HepG2 (cell line): ENCODE measurements at regions not wholly inside any gene's neighbourhood (a gene's known extent, or its start where the extent isn't known, plus 50 kb on each side); places are given as distances from the start of the nearest gene placed in this dataset.

Source experiments
- ATAC-seq: fragments of 200-7000 bp; cut with Tn5 transposase; 3 replicates; pipeline ENCODE4 v1.9.1; 2020; ENCODE audit warnings: mild to moderate bottlenecking, moderate library complexity
- BruUV-seq: library from RNA; stranded (reverse); fragments of 400-500 nt; replicated peaks from 2 replicates; lab custom pipeline; 2021; lab: Mats Ljungman, UMichigan
- CTCF ChIA-PET: fragments of 300-600 bp; formaldehyde crosslinking; extraction: SDS; loops from one replicate; lab custom pipeline; 2021; ENCODE audit warnings: low total read pairs, inconsistent platforms, low intra/inter-chr PET ratio; lab: Yijun Ruan, JAX
- POLR2A ChIA-PET: fragments of 350-600 bp; sonication (Branson Sonifier 250); formaldehyde crosslinking; loops from one replicate; lab custom pipeline; 2020; ENCODE audit warnings: antibody characterized with exemption, inconsistent platforms; lab: Yijun Ruan, JAX
- DNase-seq: peaks from one replicate; pipeline ENCODE4 v3.0.0-alpha.2; 2015; ENCODE audit warnings: low spot score
- FAIRE-seq: peaks from 3 replicates; lab custom pipeline; 2011; peaks lifted over from hg19 to GRCh38; lab: Jason Lieb, UNC
- H2AFZ ChIP-seq: one replicate; pipeline ENCODE4 v1.6.1; 2011; ENCODE audit warnings: low read length, inconsistent platforms
- H3K27ac ChIP-seq: fragments of 300-600 bp; 3 replicates; pipeline ENCODE4 v1.8.0; 2011; ENCODE audit warnings: mixed run types, mild to moderate bottlenecking, mixed read lengths, low read length, inconsistent platforms; ENCODE audit not compliant: insufficient read depth; ENCODE audit errors: extremely low read length
- H3K27me3 ChIP-seq, 2 experiments: fragments of 200-600 bp in 1 of 2; 2 replicates in 1 of 2; 3 replicates in 1 of 2; pipeline versions ENCODE4 v1.6.0 to v1.8.0; 2011; ENCODE audit warnings: low read length in 2 of 2, mild to moderate bottlenecking in 2 of 2, moderate library complexity in 2 of 2, inconsistent platforms in 1 of 2; ENCODE audit not compliant: insufficient read depth in 2 of 2, control insufficient read depth in 1 of 2
- H3K36me3 ChIP-seq, 2 experiments: fragments of 200-600 bp in 1 of 2; replicated peaks in 1 of 2; 2 replicates in 1 of 2; 3 replicates in 1 of 2; pipeline versions ENCODE4 v1.5.1 to v1.8.0; 2011; ENCODE audit warnings: low read length in 2 of 2, inconsistent platforms in 1 of 2; ENCODE audit not compliant: insufficient read depth in 2 of 2, control insufficient read depth in 1 of 2
- H3K4me1 ChIP-seq: 2 replicates; pipeline ENCODE4 v1.5.1; 2012; ENCODE audit warnings: low read length, inconsistent platforms; ENCODE audit not compliant: insufficient read depth
- H3K4me2 ChIP-seq: 2 replicates; pipeline ENCODE4 v1.6.0; 2011; ENCODE audit warnings: low read depth, low read length, inconsistent platforms
- H3K4me3 ChIP-seq, 3 experiments: fragments of 200-600 bp in 1 of 3; sonication (generic), shearing (Covaris generic) in 1 of 3; replicated peaks in 1 of 3; 2 replicates each; pipeline ENCODE4 v1.5.1; 2011 to 2016; ENCODE audit warnings: low read length in 3 of 3, inconsistent platforms in 2 of 3, low read depth in 2 of 3, mild to moderate bottlenecking in 2 of 3, control low read depth in 1 of 3, mixed read lengths in 1 of 3; ENCODE audit not compliant: insufficient read depth in 1 of 3
- H3K79me2 ChIP-seq: one replicate; pipeline ENCODE4 v1.6.1; 2011; ENCODE audit warnings: low read length, inconsistent platforms; ENCODE audit not compliant: insufficient read depth
- H3K9ac ChIP-seq: 2 replicates; pipeline ENCODE4 v1.6.0; 2011; ENCODE audit warnings: mild to moderate bottlenecking, low read depth, low read length, inconsistent platforms; ENCODE audit not compliant: insufficient read depth
- H3K9me3 ChIP-seq: 2 replicates; pipeline ENCODE4 v1.5.1; 2012; ENCODE audit warnings: mild to moderate bottlenecking, low read length
- H4K20me1 ChIP-seq: 2 replicates; pipeline ENCODE4 v1.6.0; 2011; ENCODE audit warnings: inconsistent platforms, mild to moderate bottlenecking, low read length, moderate library complexity; ENCODE audit not compliant: insufficient read depth
- ARNT ChIP-seq: fragments of 450-650 bp; IDR thresholded peaks from 2 replicates; pipeline ENCODE4 v1.6.1; 2017
- HOXD1 ChIP-seq: sonication (generic); formaldehyde crosslinking; IDR thresholded peaks from 2 replicates; pipeline ENCODE4 v1.5.0; 2020; ENCODE audit warnings: missing genetic modification reagents
- KMT2B ChIP-seq: IDR thresholded peaks from 2 replicates; pipeline ENCODE4 v1.6.1; 2016; ENCODE audit warnings: missing genetic modification reagents, missing compliant biosample characterization
- NFE2L1 ChIP-seq: sonication (generic); formaldehyde crosslinking; IDR thresholded peaks from 2 replicates; pipeline ENCODE4 v1.4.0; 2020; ENCODE audit warnings: missing genetic modification reagents, mild to moderate bottlenecking, borderline replicate concordance
- POLR2AphosphoS5 ChIP-seq: IDR thresholded peaks from 2 replicates; pipeline ENCODE4 v1.6.1; 2012; ENCODE audit warnings: low read depth, low read length
- RXRB ChIP-seq: IDR thresholded peaks from 2 replicates; pipeline ENCODE4 v1.6.1; 2016; ENCODE audit warnings: borderline replicate concordance, missing genetic modification reagents, missing compliant biosample characterization
- ZIK1 ChIP-seq: sonication (generic); formaldehyde crosslinking; IDR thresholded peaks from 2 replicates; pipeline ENCODE4 v1.5.0; 2020; ENCODE audit warnings: mild to moderate bottlenecking, low read depth, missing genetic modification reagents, borderline replicate concordance
- ZNF382 ChIP-seq: sonication (generic); formaldehyde crosslinking; IDR thresholded peaks from 2 replicates; pipeline ENCODE4 v1.5.0; 2020; ENCODE audit warnings: missing genetic modification reagents, mild to moderate bottlenecking, borderline replicate concordance
- ZNF598 ChIP-seq: sonication (generic); formaldehyde crosslinking; IDR thresholded peaks from 2 replicates; pipeline ENCODE4 v1.5.1; 2020; ENCODE audit warnings: mild to moderate bottlenecking, missing genetic modification reagents, borderline replicate concordance
- ZNF619 ChIP-seq: sonication (generic); formaldehyde crosslinking; IDR thresholded peaks from 2 replicates; pipeline ENCODE4 v1.4.0; 2020; ENCODE audit warnings: mild to moderate bottlenecking, missing genetic modification reagents
- ZNF724P ChIP-seq: sonication (generic); formaldehyde crosslinking; IDR thresholded peaks from 2 replicates; pipeline ENCODE4 v1.8.0; 2022; ENCODE audit warnings: missing genetic modification reagents, borderline replicate concordance
- WGBS: methylation state at CpG from one replicate; pipeline ENCODE4 v1.1.6; 2017; ENCODE audit warnings: low lambda C conversion rate; 5-methylcytosine and 5-hydroxymethylcytosine counted together
- in situ Hi-C: cut with HindIII; loops from 2 replicates; pipeline ENCODE4 v1.10.0; 2017; ENCODE audit warnings: low pct_unique_long_range_greater_than_20kb; ENCODE audit not compliant: extremely low pct_ligation_motif_present
- intact Hi-C: fragments of 100-400 bp; cut with micrococcal nuclease; formaldehyde crosslinking; loops from one replicate; pipeline ENCODE4 v1.10.0; 2022; ENCODE audit not compliant: unreplicated experiment
- TF ChIP-seq, protein P1 (sequence below): sonication (generic); formaldehyde crosslinking; IDR thresholded peaks from 2 replicates; pipeline ENCODE4 v1.9.0; 2021; ENCODE audit warnings: missing genetic modification reagents, mild to moderate bottlenecking, borderline replicate concordance

DNA sequence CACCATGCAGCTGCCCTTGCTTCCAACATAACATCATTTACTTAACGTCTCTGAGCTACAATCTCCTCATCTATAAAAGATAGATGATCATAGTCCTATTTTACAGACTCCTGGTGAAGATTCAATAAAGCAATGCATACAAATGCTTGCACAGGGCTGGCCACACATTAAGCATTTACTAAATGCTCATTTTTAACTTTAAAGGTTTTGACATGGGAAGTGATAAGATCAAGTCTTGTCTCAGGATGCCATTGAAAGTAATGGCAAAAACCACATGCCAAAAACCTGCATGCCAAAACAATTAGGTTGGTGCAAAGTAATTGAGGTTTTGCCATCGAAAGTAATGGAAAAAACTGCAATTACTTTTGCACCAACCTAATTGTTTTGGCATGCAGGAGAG lies 181.2 kb upstream of the ADRA1B start:
- 0% methylated on average over 2 of the region's 2 CpGs for WGBS
- H2AFZ ChIP-seq = no peak overlapping the region
- no peaks in the 10 kb centered on the region for H3K79me2 ChIP-seq
- H3K4me2 ChIP-seq = no peak overlapping the region
- no peaks in the 10 kb centered on the region; a peak in 1 of 5 replicates for H3K27me3 ChIP-seq
- no peaks in the 10 kb centered on the region for H3K9me3 ChIP-seq
- ChIA-PET CTCF (no interaction called here), POLR2A (no interaction called here)
- no peak for DNase-seq
- in situ Hi-C loops = no loop called here
- no TSS peak for BruUV-seq
- no peaks in the 10 kb centered on the region for H3K36me3 ChIP-seq
- no peak overlapping the region for H3K27ac ChIP-seq
- FAIRE-seq = no peak
- ATAC-seq = no peak
- H3K4me3 ChIP-seq = no peak overlapping the region
- H4K20me1 ChIP-seq = no peaks in the 10 kb centered on the region
- no peaks in the 10 kb centered on the region for H3K4me1 ChIP-seq
- intact Hi-C loops = no loop called here
- TF ChIP-seq KMT2B (CRISPR knock-in tag) (no peak), ZIK1 (no peak), ZNF724P (no peak), NFE2L1 (CRISPR knock-in tag) (no peak), POLR2AphosphoS5 (no peak), ARNT (no peak), ZNF598 (CRISPR knock-in tag) (no peak), ZNF619 (no peak), ZNF382 (no peak), HOXD1 (no peak), RXRB (CRISPR knock-in tag) (no peak)
- TF ChIP-seq, protein P1, sequence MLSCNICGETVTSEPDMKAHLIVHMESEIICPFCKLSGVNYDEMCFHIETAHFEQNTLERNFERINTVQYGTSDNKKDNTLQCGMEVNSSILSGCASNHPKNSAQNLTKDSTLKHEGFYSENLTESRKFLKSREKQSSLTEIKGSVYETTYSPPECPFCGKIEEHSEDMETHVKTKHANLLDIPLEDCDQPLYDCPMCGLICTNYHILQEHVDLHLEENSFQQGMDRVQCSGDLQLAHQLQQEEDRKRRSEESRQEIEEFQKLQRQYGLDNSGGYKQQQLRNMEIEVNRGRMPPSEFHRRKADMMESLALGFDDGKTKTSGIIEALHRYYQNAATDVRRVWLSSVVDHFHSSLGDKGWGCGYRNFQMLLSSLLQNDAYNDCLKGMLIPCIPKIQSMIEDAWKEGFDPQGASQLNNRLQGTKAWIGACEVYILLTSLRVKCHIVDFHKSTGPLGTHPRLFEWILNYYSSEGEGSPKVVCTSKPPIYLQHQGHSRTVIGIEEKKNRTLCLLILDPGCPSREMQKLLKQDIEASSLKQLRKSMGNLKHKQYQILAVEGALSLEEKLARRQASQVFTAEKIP (CRISPR knock-in tag) = no peak
- H3K9ac ChIP-seq = no peak overlapping the region
